T1000 (cell line): ENCODE measurements at regions not wholly inside any gene's neighbourhood (a gene's known extent, or its start where the extent isn't known, plus 50 kb on each side); places are given as distances from the start of the nearest gene placed in this dataset.
A peak's percentile ranks its signal among the peaks of the same experiment; 100 is the strongest.

Experiments
- DNase-seq: peaks from one replicate; lab custom pipeline; 2025; ENCODE audit warnings: mixed read lengths; lab: John Stamatoyannopoulos, UW

DNA sequence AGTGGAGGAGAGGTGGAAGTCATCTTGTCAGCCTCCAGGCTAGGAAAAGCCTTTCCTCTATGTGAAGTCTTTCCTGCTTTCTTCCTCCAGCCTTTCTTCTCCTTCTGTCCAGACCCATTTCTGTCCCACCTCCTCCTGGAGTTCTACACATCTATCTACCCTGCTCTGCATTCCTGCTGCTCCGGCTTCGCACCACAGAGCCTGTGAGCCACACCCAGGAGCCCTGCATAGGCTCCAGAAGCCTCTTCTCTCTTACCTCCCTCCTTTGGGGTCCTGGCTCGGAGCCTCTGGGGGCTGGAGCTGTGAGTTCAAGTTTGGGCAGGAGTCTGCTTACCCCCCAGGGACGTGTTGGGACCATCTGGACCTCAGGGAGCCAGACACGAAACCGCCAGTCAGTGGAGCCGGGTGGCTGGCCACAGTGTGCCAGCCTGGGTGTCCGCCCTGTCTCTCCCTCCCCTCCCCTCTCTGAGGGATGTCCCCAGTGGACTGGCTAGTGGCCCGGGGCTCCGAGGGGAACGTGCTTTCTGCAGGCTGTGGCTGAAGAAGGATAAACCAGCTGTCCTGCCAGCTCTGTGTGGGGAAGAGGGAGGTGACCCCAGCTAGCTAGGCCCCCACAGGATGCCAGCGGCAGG, 99.2 kb downstream of the VEGFA start:
- DNase-seq, result no peak

DNA sequence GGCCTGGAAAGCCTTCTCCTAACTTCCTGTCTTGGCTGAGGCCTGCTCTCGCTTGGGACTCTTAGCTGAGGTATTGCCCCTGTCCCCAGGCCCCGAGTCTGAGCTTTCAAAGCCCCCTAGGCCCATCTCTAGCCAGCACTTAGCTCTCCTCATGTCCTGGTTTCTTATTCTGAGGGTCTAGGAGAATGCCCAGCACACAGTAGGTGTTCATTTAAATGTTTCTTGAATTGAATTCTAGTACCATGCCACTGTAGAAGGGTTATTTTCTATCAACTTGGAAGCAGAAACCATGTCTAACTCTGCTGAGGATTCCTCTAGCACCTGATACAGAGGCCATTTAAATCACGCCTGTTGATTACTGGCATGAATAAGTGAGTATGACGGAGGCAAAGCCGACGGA, 98.5 kb downstream of the VEGFA start:
- DNase-seq, result no peak

DNA sequence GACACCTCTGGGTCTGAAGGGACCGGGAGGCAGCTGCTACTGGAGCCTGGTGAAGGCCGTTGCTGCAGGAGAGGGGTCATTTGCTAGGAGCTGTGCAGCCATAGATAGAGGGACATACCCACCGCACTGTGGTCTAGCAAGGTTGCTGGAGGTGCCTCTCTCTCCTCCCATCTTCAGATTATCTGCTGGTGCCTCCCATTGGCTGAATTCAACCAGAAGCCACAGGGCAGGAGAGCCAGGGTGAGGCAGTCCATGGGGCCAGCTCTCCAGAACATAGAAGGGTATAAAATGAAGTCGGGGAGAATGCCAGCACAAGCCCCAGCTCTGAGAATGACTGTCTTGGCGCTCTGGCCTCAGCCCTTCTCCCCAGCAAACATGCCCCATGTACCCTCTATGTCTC, 98.0 kb downstream of the VEGFA start:
- no peak for DNase-seq

DNA sequence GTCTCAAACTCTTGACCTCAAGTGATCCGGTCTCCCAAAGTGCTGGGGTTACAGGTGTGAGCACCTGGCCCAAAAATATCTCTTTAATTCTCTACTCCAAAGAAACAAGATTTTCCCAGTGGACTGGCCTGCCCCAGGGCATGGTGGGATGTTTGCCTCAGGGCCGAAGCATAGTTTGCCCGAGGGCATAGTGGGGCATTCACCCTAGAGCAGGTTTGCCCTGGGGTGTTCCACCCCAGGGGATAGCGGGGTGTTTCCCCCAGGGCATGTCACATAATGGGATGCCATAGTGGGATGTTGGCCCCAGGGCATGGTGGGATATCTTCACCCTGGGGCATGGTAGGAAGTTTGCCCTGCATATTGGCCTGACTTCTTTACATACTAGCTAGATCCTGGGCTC, 97.2 kb downstream of the VEGFA start:
- no peak for DNase-seq

DNA sequence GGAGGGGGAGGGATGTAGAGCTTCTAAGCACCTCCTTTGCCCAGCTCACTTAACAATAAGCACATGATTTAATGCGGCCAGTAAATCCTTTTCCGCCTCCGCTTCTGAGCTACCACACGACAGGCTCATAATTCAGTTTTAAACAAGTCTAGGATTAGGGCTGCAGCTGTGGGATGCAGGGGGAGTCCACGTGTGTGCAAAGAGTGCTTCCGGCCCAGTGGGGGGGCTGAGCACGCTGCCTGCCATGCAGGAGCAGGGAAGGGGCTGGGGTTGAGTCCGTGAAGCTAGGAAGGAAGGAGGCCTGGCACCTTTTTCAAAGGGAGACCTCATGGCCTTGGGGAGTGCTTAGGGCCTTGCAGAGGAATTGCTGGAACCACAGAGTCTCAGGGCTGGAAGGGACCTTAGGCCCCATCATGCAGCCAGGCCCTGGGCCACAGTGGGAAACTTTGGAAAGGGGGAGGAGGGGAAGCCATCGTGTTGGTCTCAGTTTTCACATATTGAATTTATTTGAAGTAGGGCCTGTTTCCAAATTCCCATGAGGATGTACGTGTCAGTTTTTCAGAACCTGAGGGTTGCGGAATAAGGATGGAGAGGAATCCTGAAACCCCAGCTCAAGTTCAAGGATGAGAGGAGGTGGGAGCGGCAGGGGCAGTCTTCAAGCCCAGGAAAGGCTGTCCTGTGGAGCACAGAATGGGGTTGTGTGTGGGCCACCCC, 96.1 kb downstream of the VEGFA start:
- no peak for DNase-seq

DNA sequence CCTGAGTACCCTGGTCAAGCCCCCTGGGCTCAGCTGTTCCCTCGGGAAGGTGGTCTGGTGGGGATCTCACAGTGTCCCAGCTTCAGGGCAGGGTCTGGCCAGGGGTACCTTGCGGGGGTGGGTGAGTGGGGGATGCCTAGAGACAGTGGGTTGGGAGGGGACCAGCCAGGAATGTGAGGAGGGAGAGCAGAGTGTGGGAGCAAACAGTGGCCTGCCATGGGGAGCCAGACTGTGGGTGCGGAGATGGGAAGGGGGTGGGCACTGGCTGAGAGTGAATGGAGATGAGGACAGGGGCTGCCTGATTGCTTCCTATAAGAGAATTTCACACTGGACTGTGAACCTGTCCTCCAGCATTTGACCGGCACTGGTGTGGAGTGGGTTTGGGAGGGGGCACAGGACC, 95.1 kb downstream of the VEGFA start:
- DNase-seq, result no peak

DNA sequence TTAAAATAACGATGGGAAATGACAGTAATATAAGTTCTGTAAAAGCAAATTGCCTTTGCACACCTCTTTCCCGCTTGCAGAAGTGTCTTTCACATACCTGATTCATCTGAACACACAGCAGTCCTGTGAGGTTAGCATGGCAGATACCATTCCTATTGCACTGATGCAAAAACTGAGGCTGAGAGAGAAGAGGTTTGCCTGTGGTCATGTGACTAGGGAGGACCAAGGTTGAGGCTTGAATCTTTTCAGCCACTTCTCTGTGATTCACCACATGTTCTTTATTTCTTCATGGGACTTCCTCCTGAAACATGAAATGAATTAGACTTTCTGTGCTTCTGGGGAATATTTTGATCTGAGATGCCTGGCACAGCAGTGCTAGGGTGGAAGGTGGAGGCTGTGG, 92.9 kb downstream of the VEGFA start:
- DNase-seq, result no peak

DNA sequence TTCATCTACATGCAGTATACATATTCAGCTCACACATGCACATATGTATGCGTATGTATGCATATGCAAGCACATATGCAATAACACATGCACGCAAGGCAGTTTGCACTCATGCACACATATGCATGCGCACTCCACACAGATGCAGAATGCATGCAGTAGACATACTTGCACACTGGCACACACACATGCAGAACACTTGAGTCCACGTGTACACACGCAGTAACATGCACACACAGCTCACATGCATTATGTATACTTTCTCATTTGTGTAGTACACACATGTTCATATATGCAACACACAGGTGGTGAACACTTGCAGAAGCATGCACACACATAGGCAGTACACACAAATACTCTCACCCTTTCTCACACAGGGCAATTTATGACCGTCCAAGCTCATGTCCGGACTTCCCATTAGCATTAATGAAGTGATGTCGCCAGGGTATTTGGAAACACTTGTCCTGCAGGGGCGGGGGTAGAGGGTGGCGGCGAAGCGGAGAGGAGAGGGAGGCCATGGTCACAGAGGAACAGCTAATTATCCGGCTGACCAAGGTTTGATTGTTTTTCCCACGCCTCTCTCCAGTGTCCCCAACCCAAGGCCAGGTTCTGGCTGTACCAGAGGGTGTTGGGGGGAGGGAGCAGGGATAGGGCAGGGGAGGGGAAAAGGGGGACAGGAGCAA, 91.3 kb downstream of the VEGFA start:
- DNase-seq, result no peak

DNA sequence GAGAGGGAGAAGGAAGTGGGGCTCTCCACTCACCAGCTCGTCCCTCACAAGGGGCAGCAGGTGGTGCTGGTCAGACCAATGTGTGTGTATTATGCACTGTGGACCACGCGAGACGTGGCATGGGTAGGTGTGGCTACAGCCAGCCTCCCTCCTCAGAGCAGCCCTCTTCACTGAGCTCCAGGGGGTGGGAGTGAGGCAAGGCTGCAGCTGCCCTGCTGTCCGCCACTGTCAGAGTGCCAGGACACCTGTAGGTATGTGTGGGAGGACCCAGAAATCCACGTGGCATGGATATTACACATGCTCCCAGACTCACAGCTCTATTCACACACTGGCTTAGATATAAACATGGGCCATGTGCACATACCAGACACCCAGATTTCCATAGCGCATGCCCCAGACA, 90.3 kb downstream of the VEGFA start:
- no peak for DNase-seq

DNA sequence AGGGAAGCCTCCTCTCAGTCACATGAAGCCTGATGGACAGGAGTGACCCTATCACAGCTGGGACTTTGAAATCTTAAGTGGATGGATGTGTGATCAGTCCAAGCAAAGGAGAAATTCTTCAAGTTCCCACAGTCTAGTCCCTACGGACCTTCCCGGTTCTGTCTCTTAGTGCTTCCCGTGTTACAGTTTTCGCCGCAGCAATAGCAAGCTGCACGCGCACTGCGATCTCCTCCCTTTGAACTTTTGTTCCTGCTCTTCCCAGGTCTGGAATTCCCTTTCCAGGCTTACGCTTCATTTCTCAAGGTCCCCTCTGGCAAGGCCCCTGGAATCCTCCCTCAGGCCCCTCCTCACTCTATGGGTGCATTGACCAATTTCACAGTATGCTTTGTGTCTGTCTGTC, 89.2 kb downstream of the VEGFA start:
- DNase-seq, result no peak

DNA sequence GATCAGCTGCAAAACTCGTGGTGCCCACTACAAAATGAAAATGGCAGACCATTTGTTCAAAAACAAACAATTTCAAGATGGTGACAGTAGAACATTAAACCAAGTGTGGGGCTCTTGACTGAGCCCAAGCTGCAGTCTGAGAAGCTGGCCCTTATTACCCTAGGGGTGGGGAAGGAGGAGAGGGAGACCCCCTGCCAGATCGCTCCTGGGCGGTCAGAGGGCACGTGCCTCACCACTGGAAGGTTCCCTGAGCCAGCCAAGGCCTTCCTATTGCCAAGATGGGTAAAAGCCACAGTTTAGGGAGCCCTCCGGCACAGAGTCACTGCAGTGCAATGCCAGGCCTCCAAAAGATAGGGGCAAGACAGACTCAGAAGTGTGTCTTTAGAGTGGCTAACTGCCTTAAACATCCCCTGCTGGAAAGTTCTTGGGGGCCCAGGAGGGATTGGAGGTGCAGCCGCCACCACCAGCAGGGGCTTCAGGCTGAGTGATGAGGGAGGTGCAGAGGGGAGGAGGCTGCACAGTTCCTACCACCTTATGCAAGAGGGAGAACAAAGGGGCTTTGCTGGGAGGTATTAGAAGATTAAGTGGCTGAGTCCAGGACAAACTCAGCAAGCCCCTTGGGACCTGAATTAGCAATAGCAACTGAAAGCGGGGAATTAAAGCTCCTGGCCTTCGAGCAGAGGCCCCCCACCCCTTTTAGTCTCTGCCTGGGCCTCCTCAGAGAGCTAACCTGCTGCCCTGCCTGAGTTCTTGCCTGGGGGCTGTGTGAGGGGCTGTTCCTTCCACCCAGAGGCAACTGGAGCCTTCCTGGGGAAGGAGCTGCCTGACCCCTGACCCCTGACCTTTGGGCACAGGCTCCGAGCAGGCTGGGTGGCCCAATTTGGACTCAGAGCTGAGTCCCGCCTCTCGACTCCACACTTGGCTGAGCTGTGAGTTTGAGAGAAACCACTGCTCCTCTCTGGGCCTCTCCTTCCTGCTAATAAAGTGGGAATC, 88.4 kb downstream of the VEGFA start:
- DNase-seq, result no peak

DNA sequence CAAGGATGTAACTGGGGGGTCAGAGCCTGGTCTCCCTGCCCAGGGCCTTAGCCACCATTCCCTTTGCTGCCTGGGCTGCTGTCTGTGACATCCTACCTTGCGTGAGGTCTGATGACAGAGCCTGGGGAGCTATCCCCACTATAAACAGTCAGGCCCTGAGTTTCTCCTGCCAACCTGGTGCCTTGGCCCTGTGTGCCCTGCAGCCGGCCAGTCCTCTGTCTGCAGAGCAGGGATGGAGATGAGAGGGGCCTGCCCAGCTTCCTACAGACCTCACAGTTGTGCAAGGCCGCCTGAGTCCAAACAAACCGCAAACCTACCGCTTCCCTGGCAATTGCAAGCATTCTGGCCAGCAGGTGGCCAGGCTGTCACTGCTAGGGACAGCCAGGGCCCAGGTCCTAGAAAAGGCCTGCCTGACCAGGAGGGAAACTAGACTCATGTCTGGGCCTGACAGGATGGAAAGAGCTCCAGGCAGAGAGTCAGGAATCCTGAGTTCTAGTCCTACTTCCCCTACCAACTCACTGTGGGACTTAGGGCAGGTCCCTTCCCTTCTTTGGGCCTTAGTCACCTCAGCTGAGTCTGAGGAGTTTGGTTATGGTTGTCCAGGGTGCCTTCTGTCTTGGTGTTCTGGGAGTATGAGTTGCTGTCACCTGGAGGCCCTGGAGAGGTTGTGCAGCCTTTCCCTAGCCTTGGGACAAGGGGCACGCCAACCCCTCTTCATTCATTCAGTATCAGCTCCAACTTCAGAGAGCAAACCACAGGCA, 86.2 kb downstream of the VEGFA start:
- no peak for DNase-seq

DNA sequence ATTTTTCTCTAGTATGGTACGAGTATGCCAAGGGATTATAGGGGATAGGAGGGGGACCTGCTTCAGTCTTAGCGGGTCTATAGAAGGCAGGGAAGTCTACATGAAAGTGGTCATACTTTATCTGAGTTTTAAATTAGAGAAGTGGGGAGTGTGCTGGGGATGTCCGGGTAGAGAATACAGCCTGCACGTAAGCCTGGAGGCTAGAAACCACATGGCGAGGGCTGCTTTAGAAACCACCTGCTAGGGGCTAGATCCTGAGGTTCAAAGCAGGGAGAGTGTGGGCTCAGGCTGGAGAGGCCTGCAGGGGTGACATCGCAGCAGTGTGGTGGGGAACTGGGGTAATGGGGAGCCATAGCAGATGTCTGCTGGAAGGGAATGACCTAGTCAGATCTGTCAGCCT, 85.2 kb downstream of the VEGFA start:
- DNase-seq, result no peak

DNA sequence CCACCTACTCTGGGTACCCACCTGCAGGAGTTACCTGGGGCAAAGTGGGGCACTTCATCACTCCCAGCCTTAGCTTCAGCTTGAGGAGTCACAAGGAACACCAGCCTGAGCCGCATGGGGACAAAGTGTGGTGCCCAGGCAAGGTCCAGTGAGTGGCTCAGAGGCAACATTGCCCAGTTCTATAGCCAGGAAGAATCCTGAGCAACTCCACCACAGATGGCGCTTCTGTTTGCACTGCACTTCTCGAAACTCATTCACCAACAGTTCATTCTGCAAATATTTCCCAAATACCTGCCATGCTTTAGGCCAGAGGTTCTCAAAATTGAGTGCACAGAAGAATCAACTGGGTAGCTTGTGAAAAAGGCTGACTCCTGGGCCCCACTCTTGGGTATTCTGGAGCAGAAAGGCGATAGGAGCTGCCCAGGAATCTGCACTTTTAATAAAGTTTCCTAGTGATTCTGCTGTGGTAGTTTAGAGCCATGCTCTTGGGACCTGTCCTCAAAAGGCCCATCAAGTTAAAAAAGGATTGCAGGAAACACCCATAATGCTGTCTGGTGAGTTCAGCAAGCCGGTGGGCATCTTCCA, 83.1 kb downstream of the VEGFA start:
- DNase-seq, result no peak

DNA sequence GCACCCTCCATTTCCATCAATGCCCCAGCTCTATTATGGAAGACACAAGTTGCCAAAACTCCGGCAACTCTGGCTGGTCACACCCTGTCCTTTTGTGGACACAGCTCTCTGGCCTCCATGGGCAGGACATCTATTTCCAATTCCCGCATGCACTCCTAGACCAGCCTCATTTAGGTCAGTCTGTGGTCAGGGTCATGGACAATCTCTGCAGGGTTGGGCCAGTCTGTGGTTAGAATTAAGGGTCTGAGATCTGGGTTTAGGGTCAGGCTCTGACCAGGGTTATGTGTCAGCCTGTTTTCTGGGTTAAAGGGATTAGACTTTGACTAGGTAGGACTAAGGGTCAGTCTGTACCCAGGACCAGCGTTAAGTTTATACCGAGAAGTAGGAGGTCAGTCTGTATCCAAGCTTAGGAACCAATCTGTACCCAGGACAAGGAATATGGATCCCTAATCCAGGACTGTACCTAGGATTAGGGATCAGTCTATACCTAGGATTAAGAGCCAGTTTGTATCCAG, 82.4 kb downstream of the VEGFA start:
- no peak for DNase-seq

DNA sequence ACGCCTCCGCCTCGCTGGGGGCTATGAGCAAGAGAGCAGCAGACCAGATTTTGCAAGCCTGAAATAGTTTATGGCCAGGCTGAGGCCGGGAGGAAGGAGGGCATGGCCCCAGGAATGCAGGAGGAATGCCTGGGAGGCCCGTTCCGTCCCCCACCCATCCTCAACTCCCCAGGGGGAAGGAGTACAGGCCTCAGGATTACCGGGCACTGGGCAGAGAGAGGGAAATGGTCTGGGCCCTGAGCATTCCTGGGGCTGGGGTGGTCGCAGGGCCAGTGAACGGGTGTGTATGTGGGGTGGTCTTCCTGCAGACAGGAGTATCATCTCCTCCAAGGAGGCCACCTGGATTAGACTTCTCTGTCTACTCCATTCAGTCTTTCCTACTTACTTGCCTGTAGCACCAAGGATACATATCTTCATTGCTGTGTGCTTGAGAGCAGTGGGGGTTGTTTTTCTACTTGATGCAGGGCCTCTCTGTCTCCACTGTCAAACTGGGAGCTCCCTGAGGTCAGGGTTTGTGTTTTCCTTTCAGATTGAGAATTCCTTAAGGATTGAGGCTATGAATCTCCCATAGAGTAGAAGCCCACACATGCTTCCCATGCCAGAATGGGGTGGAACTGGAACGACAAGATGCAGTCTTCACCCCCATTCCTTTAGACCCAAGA, 81.3 kb downstream of the VEGFA start:
- DNase-seq, result peak; percentile 17

DNA sequence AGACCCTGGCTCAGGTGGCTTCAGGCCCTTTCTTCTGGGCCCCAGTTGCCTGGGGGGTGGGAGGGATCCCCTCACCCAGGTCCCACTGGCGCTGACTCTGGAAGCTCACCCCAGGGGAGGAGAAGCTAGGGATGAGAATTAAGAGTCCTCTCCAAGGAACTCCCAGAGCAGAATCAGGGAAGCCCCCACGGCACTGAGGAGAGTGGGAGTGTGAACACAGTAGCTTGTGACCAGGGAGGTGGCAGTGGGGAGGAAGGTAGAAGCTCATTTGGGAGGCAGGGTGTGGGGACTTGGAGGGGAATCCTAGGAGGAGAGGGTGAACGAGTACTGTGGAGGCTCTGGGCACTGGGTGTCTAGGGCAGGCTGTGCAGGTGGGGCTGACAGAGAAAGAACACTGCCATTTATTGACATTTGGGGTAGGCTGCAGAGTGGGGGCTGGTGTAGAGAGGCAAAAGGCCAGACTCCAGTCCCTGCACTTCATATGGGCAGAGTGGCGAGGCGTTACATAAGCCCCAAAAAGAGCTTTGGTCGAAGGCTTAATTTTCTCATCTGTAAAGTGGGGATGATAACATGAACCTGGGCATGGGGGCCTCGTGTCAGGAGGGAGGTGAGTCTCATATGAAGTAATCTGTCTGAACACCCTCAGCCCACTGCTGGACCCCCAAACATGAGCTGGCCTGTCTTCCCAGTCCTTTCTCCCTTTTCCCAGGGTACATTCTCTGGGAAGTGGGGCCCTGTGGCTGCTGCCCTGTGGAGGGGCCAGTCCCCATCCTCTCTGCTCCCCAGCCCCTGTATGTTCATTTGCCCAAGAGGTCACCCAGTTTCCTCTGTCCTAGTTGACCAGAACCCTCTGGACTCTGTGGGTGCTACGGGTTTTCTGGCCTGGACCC, 80.5 kb downstream of the VEGFA start:
- DNase-seq, result no peak

DNA sequence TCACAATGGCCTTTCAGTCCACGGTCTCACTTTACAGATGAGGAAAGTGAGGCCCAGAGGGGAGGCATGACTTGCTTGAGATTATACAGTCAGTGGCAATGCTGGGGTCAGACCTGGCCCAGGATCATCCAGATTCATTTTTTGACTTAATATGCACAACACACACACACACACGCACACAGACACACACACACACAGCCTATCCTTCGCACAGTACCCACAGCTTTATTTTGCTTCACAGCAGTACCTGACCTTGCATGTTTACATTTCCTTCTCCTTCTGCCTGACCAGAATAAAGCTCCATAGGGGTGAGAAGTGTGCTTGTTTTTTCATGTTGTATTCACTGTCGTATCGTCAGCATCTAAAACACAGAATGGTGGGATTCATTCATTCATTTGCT, 79.8 kb downstream of the VEGFA start:
- DNase-seq, result no peak

DNA sequence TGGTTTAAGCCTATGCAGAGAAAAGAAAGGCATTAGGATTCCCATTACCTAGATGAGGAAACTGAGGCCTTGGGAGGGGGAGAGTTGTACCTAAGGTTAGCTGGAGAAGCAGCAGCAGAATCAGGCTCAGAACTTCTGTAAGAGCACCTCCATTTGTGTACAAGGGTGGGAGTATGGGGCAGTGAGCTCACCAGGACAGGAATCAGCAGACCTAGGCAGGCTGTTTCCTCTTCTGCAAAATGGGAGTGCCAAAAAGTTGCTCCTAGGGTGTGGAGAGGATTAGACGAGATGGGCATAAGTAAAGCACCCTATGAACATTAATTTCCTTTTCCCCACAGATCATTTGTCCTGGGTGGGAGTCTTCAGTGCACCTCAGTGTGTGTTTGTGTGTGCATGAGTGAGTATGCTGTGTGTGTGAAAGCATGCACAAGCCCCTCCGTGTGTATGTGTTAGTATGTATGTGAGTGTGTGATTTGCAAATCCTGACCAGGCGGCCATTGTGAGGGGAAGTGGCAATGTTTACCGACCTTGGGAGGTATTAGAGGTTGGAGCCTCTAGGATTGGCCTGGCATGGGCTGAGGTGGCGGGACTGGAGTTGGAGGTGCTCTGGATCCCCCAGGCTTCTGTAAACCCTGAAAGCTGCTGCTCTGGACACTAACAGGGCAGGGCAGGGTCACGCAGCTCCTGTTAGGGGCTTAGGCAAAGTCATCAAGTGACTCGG, 78.8 kb downstream of the VEGFA start:
- no peak for DNase-seq
